Suppressor macrophage (primary cell): ENCODE measurements at regions not wholly inside any gene's neighbourhood (a gene's known extent, or its start where the extent isn't known, plus 50 kb on each side); places are given as distances from the start of the nearest gene placed in this dataset.
A peak's percentile ranks its signal among the peaks of the same experiment; 100 is the strongest.
"Not testable (repeated sequence)": the region's sequence is repeated elsewhere in the genome, so short reads cannot be mapped to it uniquely, and the experiment has no call there.

Experiments used
- DNase-seq, 4 experiments: peaks; one replicate each; pipeline ENCODE4 v3.0.0-alpha.2; 2020 to 2022

DNA sequence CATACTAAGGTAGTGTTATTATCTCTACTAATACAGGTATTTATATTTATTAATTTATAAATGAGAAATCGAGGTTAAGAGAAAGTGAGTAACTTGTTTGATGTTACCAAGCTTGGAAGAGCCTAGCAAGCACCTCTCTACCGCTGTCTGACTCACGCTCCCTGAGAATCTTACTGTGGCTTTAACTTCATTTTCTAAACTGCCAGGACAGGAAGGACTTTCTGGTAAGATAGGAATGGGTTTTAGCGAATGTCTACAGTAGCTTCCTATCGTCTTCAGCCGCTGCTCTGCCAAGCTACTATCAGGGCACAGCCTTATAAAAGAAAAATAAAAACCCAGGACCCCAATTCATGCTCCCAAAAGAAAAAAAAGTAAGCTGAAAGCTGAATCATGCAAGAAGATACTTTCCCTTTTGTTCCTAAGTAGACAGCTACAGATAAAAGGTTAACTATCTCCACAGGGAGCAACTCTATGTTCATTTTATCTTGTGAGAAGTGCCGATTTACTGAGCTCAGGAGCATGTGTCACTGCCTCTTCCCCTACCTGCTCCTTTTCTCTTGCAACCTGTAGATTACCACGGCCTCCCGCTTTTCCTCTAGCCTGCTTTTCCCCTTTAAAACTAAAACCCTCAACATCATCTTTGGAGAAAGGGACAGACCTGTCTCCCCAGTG is 60.2 kb downstream of the THNSL1 start:
- DNase-seq: no peak

DNA sequence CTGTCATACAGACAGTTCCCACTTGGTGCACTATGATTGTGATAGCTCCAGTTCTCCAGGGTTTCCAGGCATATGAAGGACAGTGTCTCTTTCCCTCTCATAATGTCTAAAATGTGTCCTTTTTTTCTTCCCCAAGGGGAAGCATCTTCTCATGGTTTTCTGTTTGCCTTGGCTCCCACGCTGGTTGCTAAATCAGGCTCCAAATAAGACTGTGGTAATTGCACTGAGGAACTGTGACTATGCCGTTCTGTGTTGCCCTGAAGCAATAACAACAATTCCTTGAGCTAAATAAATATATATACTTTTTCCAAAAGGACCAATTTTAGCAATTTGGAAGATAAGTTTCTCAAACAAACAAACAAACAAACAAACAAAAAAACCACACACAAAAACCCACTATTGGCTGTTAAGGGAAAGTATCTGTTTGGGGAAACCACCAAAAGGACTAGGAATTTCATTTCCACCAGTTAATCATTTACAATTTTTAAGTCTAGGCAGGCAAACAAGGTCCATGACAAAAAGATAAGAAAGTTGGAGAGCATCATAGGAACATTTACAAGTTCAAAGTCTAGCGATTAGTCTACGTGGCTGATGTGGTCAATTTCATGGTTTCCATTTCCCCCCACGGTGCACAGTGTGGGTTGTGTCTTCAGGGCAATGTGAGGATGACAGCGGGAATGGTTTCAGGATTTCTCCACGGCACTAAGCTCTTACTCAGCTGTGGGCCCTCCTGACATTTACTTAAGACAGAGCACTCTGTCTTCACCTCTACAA is 62.4 kb downstream of the THNSL1 start:
- peak; percentile 59 to 77 (median 74) for DNase-seq

DNA sequence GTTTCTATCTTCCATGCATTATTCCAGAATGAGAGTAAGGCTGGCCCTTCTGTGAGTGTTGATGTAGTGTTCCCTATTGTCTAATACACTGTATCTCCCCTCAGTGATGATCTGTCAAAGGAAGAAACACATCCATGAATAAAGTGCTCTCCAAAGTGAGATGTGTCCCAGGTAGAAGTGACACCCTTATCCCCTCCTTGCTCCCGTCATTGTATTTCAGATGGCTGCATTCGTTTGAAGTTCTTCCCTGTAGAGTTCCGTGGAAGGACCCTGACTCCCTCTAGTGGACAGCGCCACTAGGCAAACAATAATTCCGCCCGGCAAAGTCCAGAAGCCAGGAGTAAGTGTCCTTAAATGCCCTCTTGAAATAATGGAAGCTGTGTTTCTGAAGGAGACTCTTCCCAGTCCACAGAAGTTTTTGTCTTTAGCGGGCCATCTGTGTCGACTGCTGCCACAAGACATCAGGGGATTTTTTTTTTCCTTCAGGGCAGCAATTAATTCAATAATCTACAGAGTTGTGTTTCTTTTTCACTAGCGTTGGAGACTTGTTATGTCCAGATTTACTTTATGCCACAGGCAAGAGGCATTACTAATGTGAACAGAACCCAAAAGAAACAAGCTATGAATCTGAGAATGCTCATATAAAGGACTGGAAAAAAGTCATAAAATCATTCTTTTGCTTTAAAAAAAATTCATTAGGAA is 64.6 kb downstream of the THNSL1 start:
- DNase-seq: peak; percentile 78 to 87 (median 84)

DNA sequence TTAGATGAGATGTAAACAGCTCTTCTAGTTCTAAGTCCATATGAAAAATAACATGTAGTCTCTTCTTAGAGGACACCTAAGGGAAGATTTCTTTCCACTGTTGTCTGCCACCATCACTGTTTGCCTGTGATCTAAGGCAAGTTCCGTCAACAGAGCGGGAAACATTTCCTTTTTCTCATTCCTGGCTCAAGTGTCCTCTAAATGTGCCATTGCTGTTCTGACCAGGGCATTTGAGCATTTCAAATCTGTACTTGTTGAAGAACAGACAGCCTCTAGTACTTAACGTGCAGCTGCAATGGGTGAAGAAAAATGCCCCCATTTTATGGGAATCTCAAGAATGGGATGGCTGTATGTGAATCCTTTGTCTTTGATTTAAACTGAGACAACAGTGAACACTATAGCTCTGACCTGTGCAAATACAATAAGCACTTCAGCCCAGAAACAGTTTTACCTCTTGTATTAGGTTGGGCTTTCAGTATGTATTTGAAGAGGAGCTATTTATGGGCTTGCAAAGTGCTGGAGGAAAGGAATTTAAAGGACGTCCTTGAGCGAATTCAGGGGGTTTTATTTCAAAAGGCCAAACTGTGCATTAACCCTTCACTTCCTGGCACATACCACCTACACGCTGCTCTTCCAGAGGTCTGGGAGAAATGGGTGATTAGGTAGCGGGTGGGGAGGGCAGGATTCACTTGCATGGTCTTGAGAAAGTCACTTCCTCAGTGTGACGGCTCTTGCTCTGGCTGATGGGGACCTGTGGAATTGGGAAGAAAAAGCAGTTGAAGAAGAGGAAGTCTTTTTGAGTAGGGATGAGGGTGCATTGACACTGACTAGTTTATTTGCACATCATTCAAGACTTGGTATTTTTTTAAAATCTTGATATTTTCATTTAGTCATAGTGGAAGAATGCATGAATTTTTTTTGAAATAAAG is 66.1 kb downstream of the THNSL1 start:
- peak in 3 of 4 experiments; percentile 25 to 29 (median 27) for DNase-seq

GRCh38 chr10:25083546-25084111 is 67.2 kb downstream of the THNSL1 start:
- DNase-seq: no peak

- DNase-seq: no peak
Measured at GRCh38 chr10:25084447-25084846, 68.0 kb downstream of the THNSL1 start.

DNA sequence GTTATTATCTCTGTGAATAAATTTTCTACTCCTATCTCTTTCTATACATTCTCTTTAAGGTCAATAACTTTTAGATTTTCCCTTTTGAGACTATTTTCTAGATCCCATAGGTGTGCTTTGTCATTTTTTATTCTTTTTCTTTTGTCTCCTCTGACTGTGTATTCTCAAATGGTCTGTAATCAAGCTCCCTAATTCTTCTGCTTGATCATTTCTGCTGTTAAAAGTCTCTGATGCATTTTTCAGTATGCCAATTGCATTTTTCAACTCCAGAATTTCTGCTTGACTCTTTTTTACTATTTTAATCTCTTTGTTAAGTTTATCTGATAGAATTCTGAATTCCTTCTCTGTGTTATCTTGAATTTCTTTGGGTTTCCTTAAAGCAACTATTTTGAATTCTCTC is 78.2 kb downstream of the THNSL1 start:
- no peak for DNase-seq

GRCh38 chr10:25097669-25098411 is 77.0 kb upstream of the GPR158 start:
- no peak for DNase-seq

GRCh38 chr10:25100141-25100540 is 74.7 kb upstream of the GPR158 start:
- no peak for DNase-seq

DNA sequence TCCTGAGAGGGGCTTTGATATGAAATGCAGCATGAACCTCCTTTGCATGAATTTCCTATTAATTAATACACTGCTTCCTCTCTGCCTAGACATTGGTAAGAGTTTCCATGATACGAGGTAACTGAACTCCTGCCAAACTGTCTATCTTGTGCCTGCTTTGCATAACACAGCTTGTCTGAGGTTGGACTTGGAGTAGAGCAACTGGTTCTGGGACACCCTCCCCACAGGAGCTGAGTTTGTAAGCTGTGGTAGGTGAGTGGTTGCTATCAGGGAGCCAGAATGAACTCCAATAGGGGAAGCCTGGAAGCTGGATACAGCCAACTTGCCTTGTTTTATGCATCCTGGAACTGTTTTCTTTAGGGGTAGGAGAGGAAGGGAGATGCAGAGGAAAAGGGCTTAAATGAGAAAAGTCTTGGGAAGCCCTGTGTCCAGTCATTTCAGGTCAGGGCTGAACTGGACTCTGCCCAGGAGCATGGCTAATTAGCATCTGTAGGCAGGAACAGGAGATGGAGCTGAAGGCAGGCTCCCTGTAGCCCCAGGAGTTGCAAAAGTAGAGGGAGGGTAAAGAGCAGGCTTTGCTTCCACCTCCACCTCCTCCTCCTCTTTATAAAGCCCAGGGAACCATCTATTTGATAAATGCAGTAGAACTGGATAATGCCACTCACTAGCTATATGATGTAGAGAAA is 73.2 kb upstream of the GPR158 start:
- DNase-seq: no peak

GRCh38 chr10:25102147-25102822 is 72.5 kb upstream of the GPR158 start:
- no peak for DNase-seq

- DNase-seq: no peak
Measured at GRCh38 chr10:25103703-25104102, 71.1 kb upstream of the GPR158 start.

- no peak for DNase-seq
Measured at GRCh38 chr10:25104441-25104840, 70.4 kb upstream of the GPR158 start.

DNA sequence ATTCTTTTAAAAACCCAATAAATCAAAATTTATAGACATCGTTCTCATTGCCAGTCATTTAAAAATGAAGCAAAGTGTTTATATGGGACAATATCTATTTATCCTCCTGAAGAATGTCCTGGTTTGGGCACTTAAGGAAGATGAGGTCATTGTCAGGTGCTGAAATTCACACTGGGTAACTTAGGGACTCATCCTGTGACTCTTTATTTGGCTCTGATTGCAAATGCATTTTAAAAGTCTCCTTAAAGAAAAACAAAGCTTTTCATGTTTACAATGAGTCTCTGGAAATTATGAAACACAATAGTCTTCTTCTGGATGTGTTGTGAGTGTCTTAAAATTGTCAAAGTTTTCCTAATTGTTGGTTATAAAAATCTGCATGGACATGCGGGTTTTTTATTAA is 69.5 kb upstream of the GPR158 start:
- DNase-seq: no peak

- DNase-seq: no peak
Measured at GRCh38 chr10:25105743-25106260, 69.0 kb upstream of the GPR158 start.

- no peak for DNase-seq
Measured at GRCh38 chr10:25107756-25108155, 67.0 kb upstream of the GPR158 start.

DNA sequence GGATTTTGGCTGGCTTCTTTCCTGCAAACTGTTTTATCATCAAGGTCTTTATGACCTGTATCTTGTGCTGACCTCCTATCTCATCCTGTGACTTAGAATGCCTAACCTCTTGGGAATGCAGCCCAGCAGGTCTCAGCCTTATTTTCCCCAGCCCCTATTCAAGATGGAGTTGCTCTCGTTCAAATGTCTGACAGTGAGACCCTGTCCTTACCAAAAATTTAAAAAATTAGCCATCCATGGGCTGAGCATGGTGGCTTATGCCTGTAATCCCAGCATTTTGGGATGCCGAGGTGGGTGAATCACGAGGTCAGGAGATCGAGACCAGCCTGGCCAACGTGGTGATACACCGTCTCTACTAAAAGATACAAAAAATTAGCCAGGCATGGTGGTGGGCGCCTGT is 64.9 kb upstream of the GPR158 start:
- not testable (repeated sequence) for DNase-seq

DNA sequence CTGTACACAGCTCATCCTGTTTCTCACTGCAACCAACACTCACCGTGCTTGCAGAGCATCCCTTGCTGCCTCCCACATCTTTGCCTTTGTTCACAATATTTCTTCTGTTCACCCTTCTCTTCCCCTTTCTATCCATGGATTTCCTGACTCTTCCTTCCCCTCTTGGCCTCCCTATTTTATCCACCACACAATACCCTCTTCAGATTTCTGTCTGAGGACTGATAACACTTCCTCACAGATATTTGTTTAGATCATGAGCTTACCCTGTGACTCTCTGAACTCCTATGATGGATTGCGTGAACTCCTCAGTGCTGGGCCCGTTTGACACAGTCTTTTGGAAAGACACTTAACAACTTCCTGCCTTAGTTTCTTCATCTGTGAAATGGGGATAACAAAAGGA is 62.8 kb upstream of the GPR158 start:
- DNase-seq: no peak

- peak; percentile 59 to 78 (median 67) for DNase-seq
Measured at GRCh38 chr10:25113191-25114035, 61.4 kb upstream of the GPR158 start.
